ENCODE measurements at regions not wholly inside any gene's neighbourhood (a gene's known extent, or its start where the extent isn't known, plus 50 kb on each side); places are given as distances from the start of the nearest gene placed in this dataset.
A peak's percentile ranks its signal among the peaks of the same experiment; 100 is the strongest.

- POLR2A ChIA-PET = no interaction called here
- Histone ChIP-seq H3K27ac (ENCODE audit: low read depth, low read length) (no peak overlapping the region), H3K27me3 (ENCODE audit: control insufficient read depth, insufficient read depth, low read length) (no peaks in the 10 kb centered on the region), H3K9me3 (ENCODE audit: control insufficient read depth, insufficient read depth, low read length) (no peaks in the 10 kb centered on the region), H3K4me3 (ENCODE audit: low read depth, low read length) (no peak overlapping the region)
- peak; percentile 98 for TF ChIP-seq CTCF (IDR thresholded peaks at IDR 0.05; ENCODE audit: low read depth, low read length)
- no peak for DNase-seq (ENCODE audit: low read depth, low spot score)
- CTCF ChIA-PET = interaction anchor here (0.5 to 4.0 kb wide), 31 partner anchors 8 to 967 kb away, joined by 3 to 116 read pairs (median 6); partner anchors contain the start of gene TNFAIP3
Measured at GRCh38 chr6:137705160-137706082, 161.6 kb upstream of the TNFAIP3 start.

GRCh38 chr6:137706083-137706750 is 160.8 kb upstream of the TNFAIP3 start:
- Histone ChIP-seq H3K9me3 (ENCODE audit: control insufficient read depth, insufficient read depth, low read length) (no peaks in the 10 kb centered on the region), H3K27ac (ENCODE audit: low read depth, low read length) (no peak overlapping the region), H3K4me3 (ENCODE audit: low read depth, low read length) (no peak overlapping the region), H3K27me3 (ENCODE audit: control insufficient read depth, insufficient read depth, low read length) (no peaks in the 10 kb centered on the region)
- TF ChIP-seq CTCF (IDR thresholded peaks at IDR 0.05; ENCODE audit: low read depth, low read length) = no peak
- no peak for DNase-seq (ENCODE audit: low read depth, low spot score)
- CTCF ChIA-PET = interaction anchor here (0.6 to 4.0 kb wide), 13 partner anchors 9 to 270 kb away, joined by 3 to 116 read pairs (median 5); partner anchors contain the start of gene TNFAIP3
- POLR2A ChIA-PET = no interaction called here

- POLR2A ChIA-PET = interaction anchor here (1.2 kb wide), 1 partner anchor 160 kb away, joined by 4 read pairs; the partner anchor contains the start of gene TNFAIP3
- CTCF ChIA-PET = interaction anchor here (0.9 to 4.0 kb wide), 25 partner anchors 9 to 296 kb away, joined by 3 to 116 read pairs (median 7); partner anchors contain the start of gene TNFAIP3
- no peak overlapping the region for H3K27ac ChIP-seq (ENCODE audit: low read depth, low read length)
- TF ChIP-seq CTCF (IDR thresholded peaks at IDR 0.05; ENCODE audit: low read depth, low read length) = no peak
- no peak overlapping the region for H3K4me3 ChIP-seq (ENCODE audit: low read depth, low read length)
- DNase-seq (ENCODE audit: low read depth, low spot score) = no peak
- no peaks in the 10 kb centered on the region for H3K9me3 ChIP-seq (ENCODE audit: control insufficient read depth, insufficient read depth, low read length)
- no peaks in the 10 kb centered on the region for H3K27me3 ChIP-seq (ENCODE audit: control insufficient read depth, insufficient read depth, low read length)
Measured at GRCh38 chr6:137707038-137707589, 159.9 kb upstream of the TNFAIP3 start.

GRCh38 chr6:137707590-137708360 is 159.3 kb upstream of the TNFAIP3 start:
- peak; percentile 47 for DNase-seq (ENCODE audit: low read depth, low spot score)
- POLR2A ChIA-PET = interaction anchor here (1.2 kb wide), 1 partner anchor 159 kb away, joined by 4 read pairs; the partner anchor contains the start of gene TNFAIP3

More at GRCh38 chr6:137707590-137708360, 159.3 kb upstream of the TNFAIP3 start:
- H3K27me3 ChIP-seq (ENCODE audit: control insufficient read depth, insufficient read depth, low read length) = no peaks in the 10 kb centered on the region
- H3K4me3 ChIP-seq (ENCODE audit: low read depth, low read length) = no peak overlapping the region
- TF ChIP-seq CTCF (IDR thresholded peaks at IDR 0.05; ENCODE audit: low read depth, low read length) = peak; percentile 80
- H3K27ac ChIP-seq (ENCODE audit: low read depth, low read length) = peak overlapping the region; percentile 11
- CTCF ChIA-PET = interaction anchor here (0.6 to 2.8 kb wide), 44 partner anchors 8 to 297 kb away, joined by 3 to 50 read pairs (median 4); partner anchors contain the start of gene TNFAIP3
- no peaks in the 10 kb centered on the region for H3K9me3 ChIP-seq (ENCODE audit: control insufficient read depth, insufficient read depth, low read length)

All from AG04450 (cell line).